ENCODE measurements at regions not wholly inside any gene's neighbourhood (a gene's known extent, or its start where the extent isn't known, plus 50 kb on each side); places are given as distances from the start of the nearest gene placed in this dataset.
"Not testable (repeated sequence)": the region's sequence is repeated elsewhere in the genome, so short reads cannot be mapped to it uniquely, and the experiment has no call there.

DNA sequence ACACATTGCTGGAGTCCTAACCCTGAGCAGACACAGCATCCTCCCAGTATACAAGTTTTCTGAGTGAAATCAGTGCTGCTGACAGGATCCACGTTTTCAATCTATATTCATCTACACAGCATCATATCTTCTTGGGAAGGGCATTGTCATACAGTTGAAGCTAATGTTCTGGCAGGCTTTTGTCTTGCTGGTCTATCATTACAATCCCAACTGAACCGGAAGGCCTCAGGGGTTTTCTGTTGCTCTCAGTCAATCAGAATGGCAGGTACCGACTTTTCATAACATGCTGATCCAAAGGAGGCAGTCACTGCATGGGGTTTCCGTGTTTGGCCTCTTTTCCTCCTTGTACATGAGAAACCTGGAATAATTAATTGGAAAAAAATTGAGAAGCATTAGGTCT, 2118.8 kb upstream of the WWC1 start:
- no peak for DNase-seq

DNA sequence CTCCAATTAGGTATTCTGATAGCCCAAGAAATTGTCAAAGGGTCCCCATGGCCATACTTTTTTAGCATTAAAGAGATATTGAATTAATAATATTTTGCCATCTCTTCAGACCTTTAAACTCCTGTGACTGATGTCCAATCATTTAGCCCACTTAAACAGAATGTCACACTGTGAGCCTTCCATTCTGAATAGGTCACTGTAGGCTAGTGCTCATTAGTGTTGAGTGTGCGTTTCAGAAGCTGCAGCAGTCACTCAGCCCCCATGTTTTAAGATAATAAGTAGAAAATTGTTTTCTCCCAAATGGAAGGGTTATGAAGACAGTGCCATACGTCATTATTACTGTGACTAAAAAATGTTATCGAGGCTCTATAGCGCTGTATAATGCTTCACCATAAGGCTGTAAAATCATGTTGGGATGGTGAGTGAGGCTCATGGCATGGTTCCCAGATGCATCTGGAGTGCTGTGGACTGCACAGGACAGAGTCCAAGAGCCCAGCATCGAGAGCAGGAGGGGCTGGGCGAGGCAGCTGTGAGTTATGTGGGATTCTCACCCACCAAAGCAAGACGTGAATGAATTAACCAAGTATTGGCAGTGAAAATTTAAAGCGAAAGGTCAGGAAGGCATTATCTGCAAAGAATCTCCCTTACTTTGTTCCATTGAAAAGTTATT, 2112.9 kb upstream of the WWC1 start:
- no peak for DNase-seq

DNA sequence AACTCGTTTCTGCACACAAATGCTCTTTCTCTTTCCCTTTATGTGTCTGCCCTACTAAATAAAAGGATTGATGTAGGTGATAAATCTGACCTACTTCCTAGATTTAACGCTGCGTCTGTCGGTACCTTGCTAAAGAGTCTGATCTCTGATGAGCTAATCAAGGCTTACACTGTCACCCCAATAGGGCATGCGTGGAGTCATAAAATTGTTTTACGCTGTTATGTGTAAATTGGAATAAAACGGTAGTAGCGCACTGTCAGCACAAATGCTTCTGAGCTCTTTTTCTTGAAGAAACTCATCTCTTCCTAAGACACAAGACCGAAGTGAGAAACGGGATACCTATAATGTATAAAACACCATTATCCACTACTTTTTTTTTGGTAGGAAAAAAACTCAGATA, 2106.3 kb upstream of the WWC1 start:
- DNase-seq: no peak

DNA sequence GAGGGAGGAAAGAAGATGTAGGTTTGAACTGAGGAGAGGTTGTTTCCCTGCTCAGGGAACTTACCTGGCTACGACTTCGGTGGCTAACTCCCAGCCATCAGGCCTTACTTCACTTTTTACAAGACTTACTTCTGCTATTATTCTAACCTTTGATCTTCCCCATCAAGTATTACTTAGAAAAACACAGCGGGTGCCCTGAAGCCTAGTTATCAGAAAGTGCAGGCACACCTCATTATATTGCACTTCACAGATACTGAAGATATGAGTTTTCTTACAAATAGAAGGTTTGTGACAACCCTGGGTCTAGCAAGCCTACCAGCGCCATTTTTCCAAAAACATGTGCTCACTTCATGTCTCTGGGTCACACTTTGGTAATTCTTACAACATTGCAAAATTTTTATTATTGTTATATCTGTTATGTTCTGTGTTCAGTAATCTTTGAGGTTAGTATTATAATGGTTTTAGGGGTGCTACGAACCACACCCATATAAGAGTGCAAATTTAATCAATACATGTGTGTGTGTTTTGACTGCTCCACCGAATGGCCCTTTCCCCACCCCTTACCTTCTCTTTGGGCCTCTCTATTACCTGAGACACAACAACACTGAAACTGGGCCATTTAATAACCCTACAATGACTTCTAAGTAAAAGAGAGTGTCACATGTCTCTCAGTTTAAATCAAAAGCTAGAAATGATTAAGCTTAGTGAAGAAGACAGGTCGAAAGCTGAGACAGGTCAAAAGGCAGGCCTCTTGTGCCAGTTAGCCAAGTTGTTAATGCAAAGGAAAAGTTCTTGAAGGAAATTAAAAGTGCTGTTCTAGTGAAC, 2102.7 kb upstream of the WWC1 start:
- no peak for DNase-seq

DNA sequence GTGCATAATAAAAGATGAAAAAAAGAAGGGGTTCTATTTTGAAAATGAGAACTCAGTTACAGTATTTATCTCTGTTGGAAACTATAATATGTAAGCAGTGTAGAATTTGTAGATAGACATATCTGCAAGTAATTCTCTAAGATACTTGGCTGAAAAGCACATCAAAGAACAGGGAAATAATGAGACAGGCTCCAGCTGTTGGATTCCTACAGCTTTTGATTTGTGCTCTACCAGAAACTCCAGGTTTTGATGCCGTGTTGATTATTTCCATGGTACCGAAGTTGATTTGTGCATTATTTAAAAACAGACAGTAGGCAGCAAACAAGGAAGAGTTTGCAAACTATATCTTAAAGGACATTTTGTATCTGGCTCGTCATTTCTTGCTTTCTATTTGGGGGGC, 2098.7 kb upstream of the WWC1 start:
- DNase-seq: no peak

DNA sequence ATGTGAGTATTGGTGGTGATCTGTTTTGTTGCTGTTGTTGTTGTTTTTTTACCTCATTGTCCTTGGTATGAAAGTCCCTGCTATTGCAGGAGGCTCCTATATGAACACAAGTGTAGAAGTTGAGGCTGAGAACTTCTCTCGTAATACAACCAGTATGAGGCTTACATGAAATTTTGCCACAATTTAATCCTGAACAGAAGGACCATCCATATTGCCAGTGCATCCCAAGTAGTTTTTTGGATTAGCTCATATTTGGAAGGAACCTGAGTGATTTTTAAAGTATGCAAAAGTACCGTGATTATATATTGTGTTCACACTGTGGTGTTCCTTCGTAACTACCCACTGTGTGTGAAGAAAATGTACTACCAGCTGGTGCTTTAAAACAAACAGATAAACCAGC, 2095.5 kb upstream of the WWC1 start:
- DNase-seq: no peak

DNA sequence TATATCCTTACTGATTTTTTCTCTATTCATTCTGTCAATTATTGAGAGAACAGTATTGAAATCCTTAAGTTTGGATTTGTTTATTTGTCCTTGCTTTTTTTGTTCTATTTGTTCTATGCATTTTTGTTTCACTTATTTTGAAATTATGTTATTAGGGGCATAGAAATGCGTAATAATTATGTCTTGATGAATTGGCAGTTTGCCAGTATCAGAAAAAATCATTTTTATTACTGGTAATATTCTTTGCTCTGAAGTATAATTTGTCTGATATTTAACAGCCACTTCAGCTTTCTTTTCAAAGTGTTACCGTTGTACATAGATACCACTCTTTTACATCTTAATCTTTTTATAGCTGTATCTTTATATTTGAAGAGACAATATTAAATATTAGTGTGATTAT, 2090.9 kb upstream of the WWC1 start:
- DNase-seq: no peak

DNA sequence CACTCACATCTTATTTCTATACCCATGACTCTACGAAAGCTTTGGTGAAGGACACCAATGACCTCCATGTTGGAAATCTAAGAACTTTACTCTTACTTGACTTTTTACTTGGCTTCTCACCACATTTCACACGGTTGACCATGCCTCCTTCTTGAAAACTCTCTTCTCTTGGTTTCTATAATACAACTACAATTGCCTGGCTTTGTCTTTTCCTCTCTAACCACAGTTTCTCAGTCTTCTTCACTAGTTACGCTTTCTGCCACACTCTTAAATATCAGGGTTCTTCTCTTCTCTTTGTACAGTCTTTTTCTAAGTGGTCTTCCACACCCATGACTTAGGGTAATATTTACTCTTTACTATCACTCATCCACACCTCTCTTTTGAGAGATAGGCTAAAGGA, 2079.8 kb upstream of the WWC1 start:
- DNase-seq: no peak

DNA sequence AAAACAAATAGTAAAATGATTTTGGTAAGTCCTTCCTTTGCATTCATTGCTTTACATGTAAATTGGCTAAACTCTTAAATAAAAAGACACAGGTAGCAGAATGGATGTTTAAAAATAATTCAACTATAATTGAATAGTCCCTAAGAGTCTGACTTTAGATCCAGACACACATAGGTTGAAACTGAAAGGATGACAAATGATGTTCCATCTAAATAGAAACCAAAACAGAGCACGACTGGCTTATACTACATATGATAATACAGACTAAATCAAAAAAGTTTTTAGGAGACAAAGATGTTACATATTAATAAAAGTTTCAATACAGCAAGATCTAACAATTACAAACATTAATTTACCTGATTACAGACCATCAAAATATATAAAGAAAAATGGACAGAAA, 2055.1 kb upstream of the WWC1 start:
- no peak for DNase-seq

DNA sequence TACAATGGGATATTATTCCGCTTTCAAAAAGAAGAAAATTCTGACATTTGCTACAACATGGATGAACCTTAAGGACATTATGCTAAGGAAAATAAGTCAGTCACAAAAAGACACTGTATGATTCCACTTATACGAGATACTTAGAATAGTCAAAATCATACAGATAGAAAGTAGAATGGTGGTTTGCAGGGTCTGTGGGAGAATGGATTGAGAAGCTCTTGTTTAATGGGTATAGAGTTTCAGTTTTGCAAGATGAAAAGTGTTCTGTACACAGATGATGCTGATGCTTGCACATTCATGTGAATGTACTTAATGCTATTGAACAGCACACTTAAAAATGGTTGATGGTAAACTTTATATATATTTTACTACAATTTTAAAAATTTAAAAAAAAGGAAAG, 2050.7 kb upstream of the WWC1 start:
- DNase-seq: no peak

DNA sequence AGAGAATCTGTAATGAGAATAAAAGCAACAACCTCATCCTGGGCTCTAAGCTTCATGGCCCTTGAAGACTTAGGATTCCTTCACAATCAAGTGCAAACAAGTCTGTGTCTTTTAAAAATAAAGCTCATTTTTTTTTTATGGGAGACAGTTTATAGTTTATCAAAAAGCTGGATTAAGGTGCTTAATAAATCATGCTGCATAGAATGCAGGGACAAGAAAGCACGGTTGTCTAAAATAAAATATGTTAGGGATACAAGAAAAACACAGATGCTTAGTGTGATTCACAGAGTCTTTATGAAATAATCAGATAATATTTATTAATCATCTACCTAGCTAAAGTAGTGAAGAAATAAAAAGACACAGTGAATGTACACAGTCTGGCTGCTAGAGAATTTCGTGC, 2045.9 kb upstream of the WWC1 start:
- no peak for DNase-seq

DNA sequence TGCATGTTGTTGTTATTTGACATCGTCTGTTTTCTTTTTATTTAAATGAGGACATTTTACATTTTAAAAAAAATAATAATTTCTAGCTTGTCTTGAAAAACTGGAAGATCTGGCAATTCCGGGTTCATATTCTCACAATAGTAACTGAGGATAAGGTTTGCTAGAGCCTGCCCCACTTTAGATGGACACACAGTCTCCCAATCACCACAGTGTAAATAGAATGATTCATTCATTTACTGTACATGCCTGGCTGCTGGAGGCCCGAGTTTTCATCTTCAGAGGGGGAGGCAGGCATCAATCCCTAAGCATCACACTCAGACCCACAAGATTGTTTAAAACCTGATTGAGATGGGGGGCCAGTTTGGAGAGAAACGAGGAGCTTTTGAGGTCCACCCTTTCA, 2039.7 kb upstream of the WWC1 start:
- DNase-seq: no peak

DNA sequence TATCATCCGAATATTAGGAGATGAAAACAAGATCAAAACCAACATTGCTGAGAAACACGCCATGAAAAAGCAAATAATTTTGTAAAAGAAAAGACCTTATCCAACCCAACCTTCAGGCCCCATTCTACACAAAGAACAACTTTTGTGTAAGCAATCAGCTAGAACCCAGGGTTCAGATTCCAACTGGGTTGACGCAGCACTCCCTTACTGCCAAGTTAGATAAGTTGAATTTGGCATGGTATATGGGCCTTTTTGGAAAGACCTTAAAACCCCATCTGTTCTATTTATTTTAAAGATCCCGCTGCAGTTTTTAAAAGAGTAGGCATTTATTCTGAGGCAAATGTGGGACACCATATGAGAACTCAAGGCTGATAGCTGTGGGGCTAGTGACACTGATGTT, 2033.8 kb upstream of the WWC1 start:
- DNase-seq: no peak

DNA sequence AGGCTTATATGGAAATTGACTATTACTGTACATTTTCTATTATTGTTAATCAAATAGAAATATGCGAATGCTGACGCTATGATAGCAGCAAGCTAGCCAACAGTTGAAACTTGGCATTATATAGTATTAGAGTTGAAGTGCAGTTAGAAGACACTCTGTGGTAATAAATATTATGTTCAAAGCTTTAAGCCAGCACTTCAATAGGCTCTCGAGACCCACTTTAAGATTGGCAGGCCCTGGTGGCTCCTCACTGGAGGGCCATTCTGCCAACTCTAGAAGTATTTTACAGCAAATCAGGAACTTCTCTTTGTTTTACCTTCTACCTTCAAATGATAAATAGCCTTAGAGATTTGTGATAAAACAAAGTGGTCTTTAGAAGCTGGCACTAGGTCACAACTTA, 2029.0 kb upstream of the WWC1 start:
- DNase-seq: peak; percentile 24

DNA sequence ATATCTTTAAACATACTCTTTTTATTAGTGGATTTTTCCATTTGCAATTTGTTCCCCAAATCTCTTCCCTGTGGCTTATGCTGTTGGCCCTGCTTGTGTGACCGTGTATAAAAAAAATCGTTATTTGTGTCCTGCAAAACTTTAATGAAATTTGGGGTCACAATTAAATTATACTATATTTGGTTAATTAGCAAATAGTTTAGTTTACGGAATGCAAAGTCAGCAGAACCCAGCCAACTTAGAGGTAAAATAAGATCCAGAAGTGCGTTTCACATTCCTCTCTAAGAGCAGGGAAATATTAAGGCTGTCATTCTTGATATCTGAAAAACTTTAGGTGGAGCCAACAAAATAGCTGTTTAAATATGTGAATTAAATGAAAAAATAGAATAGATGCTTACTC, 2023.5 kb upstream of the WWC1 start:
- DNase-seq: no peak

DNA sequence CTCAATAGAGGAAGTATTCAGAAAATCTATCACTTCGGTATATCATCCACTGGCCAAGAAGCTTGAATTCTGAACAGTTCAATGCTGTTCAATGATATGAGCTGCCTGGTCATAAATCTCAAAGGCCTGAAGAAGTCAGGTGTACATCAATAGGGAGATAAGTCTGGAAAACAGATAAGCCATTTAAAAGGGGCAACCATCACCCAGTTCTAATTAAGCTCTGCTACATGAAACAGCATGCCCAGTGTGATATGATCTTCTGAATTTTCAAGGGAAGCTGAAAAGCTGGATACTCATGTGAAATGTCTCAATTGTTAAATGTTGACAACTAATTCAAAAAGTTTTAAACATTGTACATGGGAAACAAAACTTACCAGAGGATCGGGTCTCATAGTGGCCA, 2020.7 kb upstream of the WWC1 start:
- DNase-seq: no peak

DNA sequence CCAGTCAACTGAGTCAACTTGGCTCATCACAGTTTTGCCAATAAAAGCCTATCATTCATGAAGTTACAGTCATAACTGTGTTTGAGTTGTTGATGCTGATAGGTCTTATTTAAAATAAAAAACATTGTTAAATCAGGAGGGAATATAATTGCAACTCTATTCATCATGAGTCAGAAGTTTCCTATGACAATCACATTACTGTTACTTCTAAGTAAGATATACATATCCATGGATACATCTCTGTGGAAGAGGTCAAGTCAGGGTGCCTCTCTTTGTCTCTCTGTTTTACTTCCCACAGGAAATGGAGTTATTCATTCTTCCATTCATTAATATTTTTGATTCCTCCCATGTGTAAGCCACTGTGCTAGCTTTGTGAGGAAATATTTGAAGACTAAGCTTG, 2015.4 kb upstream of the WWC1 start:
- DNase-seq: no peak

DNA sequence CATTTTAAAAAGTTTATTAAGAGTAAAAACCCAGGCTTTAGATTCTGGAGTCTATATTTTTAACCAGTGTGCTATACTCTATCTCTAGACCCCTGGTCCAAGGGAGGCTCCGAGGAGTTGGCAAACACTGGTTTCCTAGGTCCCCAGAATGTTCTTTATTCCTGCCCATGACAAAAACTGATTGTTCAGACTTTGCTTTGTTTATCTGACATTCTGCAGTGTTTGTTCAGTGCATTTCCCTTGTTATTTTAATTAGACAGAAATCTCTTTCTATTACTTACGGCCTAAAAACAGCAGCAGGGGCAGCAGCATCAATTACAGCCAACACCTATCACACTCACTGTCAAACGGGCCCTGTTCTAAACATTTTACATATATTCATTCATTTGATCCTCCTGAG, 2011.6 kb upstream of the WWC1 start:
- no peak for DNase-seq

DNA sequence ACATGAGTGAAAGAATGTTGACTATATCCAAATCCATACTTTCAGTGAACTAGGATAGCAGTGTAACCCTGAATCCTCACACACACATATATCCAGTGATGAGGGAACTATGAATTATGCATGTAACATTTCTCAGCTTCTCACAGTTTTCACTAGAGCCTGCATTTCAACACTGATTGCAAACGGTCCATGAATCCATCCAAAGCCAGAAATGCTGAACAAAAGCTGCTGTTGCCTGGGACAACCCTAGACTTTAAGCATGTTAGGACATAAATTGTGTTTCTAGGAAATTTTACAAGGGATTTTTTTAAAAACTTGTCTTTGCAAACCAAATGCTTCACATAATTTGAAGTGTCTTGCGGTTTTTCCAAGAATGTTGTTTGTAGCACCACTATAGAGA, 2010.0 kb upstream of the WWC1 start:
- no peak for DNase-seq

DNA sequence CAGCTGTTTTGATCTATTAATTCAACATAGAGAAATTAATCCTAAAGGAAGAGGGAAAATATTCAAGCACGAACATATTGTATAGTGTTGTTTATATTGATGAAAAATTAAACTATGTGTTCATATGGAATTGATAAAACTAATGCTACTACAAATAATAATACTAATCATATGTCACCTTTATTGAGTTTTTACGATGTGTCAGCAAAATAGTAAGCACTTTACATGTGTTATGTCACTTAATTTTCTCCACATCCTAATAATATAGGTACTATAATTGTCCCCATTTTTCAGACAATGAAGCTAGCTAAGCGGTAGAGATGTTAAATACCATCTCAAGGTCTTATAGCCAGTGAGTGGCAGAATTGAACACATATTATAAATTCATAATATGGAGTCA, 2008.5 kb upstream of the WWC1 start:
- DNase-seq: no peak

DNA sequence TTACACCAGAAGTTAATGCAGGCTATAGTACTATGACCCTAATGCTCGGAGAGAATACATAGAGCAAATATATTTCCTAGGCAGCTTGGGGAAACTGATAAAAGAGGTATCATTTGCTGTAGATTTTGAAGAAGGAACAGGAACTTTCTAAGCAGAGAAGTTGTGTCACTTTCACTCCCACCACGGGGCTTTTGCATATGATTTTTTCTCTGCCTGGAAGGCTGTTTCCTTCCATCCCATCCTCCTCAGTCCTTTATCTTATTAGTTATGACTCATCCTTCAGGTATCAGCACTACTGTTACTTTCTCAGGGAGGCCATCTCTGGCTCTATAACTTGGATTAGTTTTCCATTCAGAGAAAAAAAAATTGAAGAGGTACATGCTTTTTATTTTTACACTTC, 2006.1 kb upstream of the WWC1 start:
- DNase-seq: no peak

DNA sequence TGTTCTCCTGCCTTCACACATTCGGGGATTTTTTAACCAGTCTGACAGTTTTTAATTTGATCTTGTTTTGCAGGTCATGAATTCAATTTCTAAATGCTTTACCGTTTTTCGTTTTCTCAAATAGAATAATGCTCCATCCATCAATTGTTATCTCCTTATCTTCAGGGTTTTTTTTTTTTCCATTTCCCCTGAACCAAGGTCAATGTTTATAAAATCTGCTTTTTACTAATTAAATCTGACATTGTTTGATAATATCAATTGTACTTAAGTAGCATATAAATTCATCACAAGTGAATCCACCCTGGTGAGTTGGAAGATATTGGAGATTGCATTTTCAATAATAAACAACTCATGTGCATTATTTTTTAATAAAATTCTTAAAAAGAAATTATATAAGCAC, 2004.6 kb upstream of the WWC1 start:
- no peak for DNase-seq

DNA sequence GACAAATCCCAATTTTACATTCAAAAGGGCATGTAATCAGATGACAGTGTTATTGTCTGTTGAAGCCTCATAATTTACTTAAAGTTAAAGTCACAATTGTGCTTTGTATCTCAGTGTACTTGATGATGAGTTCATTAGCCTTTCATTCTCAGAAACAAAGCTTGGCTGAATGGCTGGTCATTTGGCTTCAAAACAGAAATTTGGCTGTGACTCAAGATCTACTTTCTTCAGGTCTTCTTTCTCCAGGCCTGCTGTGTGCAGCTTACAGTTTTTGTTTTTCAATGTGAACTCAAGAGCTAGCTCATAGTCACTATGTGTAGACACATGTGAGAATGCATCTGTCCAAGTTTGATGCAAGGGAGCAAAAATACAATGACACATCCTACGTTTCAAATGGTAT, 2003.6 kb upstream of the WWC1 start:
- no peak for DNase-seq

DNA sequence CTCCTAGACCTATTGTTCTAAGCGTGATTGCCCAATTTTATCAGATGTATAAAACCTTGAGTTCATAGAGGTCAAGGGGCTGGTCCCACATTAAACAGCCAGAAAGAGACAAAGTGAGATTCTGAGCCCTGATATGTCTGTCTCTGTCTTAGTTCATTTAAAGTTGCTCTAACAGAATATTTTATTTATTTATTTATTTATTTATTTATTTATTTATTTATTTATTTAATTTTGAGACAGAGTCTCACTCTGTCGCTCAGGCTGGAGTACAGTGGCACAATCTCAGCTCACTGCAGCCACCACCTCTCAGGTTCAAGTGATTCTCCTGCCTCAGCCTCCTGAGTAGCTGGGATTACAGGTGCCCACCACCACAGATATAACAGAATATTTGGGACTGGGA, 1999.6 kb upstream of the WWC1 start:
- DNase-seq: not testable (repeated sequence)

DNA sequence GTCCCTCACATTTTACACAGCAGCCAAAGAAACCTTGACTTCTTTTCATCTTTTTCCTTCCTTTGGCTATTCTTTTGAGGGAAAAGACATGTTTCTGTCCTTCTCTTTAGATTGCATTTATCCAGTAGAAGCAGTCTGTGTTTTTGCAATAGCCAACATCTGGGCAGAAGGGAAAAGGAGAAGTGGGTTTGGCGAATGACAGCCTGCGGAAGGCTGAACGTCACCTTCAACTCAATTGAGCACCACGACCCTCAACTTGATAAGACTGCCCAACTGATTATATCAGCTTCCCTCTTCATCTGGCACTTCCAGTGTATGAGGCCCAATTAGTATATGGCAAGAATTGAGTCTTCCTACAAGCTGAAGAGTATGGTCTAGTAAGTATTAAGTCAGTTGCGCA, 1997.6 kb upstream of the WWC1 start:
- no peak for DNase-seq

Data from NCI-H1092 treated with DMSO at 0.1 percent for 48 hours (cell line).